ENCODE measurements at regions not wholly inside any gene's neighbourhood (a gene's known extent, or its start where the extent isn't known, plus 50 kb on each side); places are given as distances from the start of the nearest gene placed in this dataset.

DNA sequence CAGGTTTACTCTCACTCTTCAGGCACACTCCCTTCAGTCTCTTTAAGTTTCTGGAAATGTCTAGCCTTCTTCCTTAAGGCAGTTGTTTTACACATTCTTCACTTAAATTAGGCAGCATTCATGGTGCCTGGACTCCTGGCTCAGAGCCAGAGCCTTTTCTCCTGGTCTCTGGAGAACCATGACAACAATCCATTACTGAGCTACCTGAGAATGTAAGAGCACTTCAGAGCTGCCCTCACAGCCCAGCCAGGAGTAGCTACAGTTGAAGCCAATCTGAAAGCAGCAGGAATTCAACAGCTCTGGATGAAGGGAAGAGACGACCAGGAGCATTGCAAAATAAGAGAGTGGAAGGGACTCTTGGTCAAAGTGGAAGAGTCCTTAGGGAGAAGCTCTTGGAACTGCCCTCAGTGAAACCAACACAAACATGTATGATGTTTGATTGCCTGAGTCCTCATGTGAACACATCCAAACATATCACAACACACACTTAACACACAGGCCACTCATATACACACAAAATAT is 416.8 kb upstream of the SPTLC3 start:
- Histone ChIP-seq H3K4me2 (ENCODE audit: insufficient read depth, low read length) (no peak overlapping the region), H4K20me1 (replicated peaks; ENCODE audit: control insufficient read depth, extremely low read depth, insufficient read depth, low read length) (no peaks in the 10 kb centered on the region), H3K27me3 (ENCODE audit: control insufficient read depth in 2 of 2, insufficient read depth in 2 of 2, low read length in 2 of 2) (no peaks in the 10 kb centered on the region), H3K4me1 (ENCODE audit: control insufficient read depth, extremely low read depth, insufficient read depth, low read length) (no peaks in the 10 kb centered on the region), H3K79me2 (ENCODE audit: control insufficient read depth, insufficient read depth, low read length) (no peaks in the 10 kb centered on the region), H3K9me1 (replicated peaks; ENCODE audit: control insufficient read depth, extremely low read depth, insufficient read depth, low read length) (no peaks in the 10 kb centered on the region), H3K36me3 (ENCODE audit: control insufficient read depth in 2 of 2, extremely low read depth in 1 of 2, insufficient read depth in 2 of 2, low read length in 2 of 2) (no peaks in the 10 kb centered on the region), H2AFZ (ENCODE audit: low read depth, low read length) (no peak overlapping the region), H3K9ac (replicated peaks; ENCODE audit: extremely low read depth, insufficient read depth, low read length) (no peak overlapping the region), H3K4me3 (replicated peaks in 1 of 3; ENCODE audit: insufficient read depth in 1 of 3, low read depth in 1 of 3, low read length in 3 of 3) (no peak overlapping the region), H3K9me3 (replicated peaks; ENCODE audit: control insufficient read depth, insufficient read depth, low read length) (peaks cover 3% of the 10 kb centered on the region), H3K27ac (ENCODE audit: insufficient read depth, low read depth, low read length) (no peak overlapping the region)
- TF ChIP-seq MYC (IDR thresholded peaks at IDR 0.05; ENCODE audit: low read depth, low read length) (no peak), JUN (IDR thresholded peaks at IDR 0.05; ENCODE audit: borderline replicate concordance, insufficient read depth, insufficient read length, low read depth) (no peak), EZH2 (IDR thresholded peaks at IDR 0.05; ENCODE audit: borderline replicate concordance, low read depth, low read length, severe bottlenecking) (no peak), GATA2 (IDR thresholded peaks at IDR 0.05; ENCODE audit: insufficient read depth, insufficient read length, low read depth, low read length) (no peak), POLR2AphosphoS5 (IDR thresholded peaks at IDR 0.05; ENCODE audit: insufficient read depth, low read depth, low read length) (no peak), POLR2A (IDR thresholded peaks at IDR 0.05; ENCODE audit: low read depth, low read length) (no peak), FOS (IDR thresholded peaks at IDR 0.05; ENCODE audit: borderline replicate concordance, insufficient read depth, low read length) (no peak)
- TF ChIP-seq, protein P1, sequence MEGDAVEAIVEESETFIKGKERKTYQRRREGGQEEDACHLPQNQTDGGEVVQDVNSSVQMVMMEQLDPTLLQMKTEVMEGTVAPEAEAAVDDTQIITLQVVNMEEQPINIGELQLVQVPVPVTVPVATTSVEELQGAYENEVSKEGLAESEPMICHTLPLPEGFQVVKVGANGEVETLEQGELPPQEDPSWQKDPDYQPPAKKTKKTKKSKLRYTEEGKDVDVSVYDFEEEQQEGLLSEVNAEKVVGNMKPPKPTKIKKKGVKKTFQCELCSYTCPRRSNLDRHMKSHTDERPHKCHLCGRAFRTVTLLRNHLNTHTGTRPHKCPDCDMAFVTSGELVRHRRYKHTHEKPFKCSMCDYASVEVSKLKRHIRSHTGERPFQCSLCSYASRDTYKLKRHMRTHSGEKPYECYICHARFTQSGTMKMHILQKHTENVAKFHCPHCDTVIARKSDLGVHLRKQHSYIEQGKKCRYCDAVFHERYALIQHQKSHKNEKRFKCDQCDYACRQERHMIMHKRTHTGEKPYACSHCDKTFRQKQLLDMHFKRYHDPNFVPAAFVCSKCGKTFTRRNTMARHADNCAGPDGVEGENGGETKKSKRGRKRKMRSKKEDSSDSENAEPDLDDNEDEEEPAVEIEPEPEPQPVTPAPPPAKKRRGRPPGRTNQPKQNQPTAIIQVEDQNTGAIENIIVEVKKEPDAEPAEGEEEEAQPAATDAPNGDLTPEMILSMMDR (IDR thresholded peaks at IDR 0.05; ENCODE audit: extremely low read depth in 1 of 2, insufficient read depth in 1 of 2, low read depth in 1 of 2, low read length in 2 of 2) = no peak
- TF ChIP-seq, protein P2, sequence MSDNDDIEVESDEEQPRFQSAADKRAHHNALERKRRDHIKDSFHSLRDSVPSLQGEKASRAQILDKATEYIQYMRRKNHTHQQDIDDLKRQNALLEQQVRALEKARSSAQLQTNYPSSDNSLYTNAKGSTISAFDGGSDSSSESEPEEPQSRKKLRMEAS (IDR thresholded peaks at IDR 0.05; ENCODE audit: insufficient read depth, insufficient read length) = no peak
- DNase-seq (ENCODE audit: low read depth, low spot score) = no peak
- ChIA-PET POLR2A (no interaction called here), CTCF (no interaction called here)
- intact Hi-C loops (cut with micrococcal nuclease) (no loop called here), dilution Hi-C loops (cut with MboI; ENCODE audit: extremely low pct_ligation_motif_present, low sequenced_read_pairs) (no loop called here)
- FAIRE-seq = no peak
- BruUV-seq (replicated peaks) = no TSS peak
